Esophagus squamous epithelium (tissue), 5 donors: ENCODE measurements at regions not wholly inside any gene's neighbourhood (a gene's known extent, or its start where the extent isn't known, plus 50 kb on each side); places are given as distances from the start of the nearest gene placed in this dataset.

Source experiments
- DNase-seq: peaks from one replicate; lab custom pipeline; 2025; lab: John Stamatoyannopoulos, UW
- H3K27ac ChIP-seq, 4 donors: fragments of 200-600 bp; sonication (generic); one replicate each; pipeline ENCODE4 v1.5.1; 2016 to 2019; ENCODE audit warnings: mild to moderate bottlenecking in 1 of 4
- H3K27me3 ChIP-seq, 4 donors: fragments of 200-600 bp; sonication (generic); 1 replicate in 3 of 4; 2 replicates in 1 of 4; pipeline versions ENCODE4 v1.5.1 to v1.6.0; 2017 to 2021; ENCODE audit warnings: antibody characterized with exemption in 1 of 4
- H3K36me3 ChIP-seq, 3 donors: fragments of 200-600 bp; sonication (generic); one replicate each; pipeline ENCODE4 v1.5.1; 2016 to 2019
- H3K4me1 ChIP-seq, 3 donors: fragments of 200-600 bp; sonication (generic); one replicate each; pipeline ENCODE4 v1.5.1; 2017 to 2019
- H3K4me3 ChIP-seq, 4 donors: fragments of 200-600 bp; sonication (generic); 1 replicate in 3 of 4; 2 replicates in 1 of 4; pipeline ENCODE4 v1.5.1; 2016 to 2019; ENCODE audit warnings: mild to moderate bottlenecking in 2 of 4, moderate library complexity in 1 of 4
- H3K9me3 ChIP-seq, 3 donors: fragments of 200-600 bp; sonication (generic); one replicate each; pipeline ENCODE4 v1.5.1; 2016 to 2019
- POLR2A ChIP-seq, 4 donors: fragments of 450-650 bp; IDR thresholded peaks; one replicate each; pipeline ENCODE4 v1.6.1; 2017; ENCODE audit warnings: antibody characterized with exemption in 4 of 4, mild to moderate bottlenecking in 4 of 4, moderate library complexity in 3 of 4
- WGBS, 2 donors: methylation state at CpG; one replicate each; pipeline ENCODE4 v1.1.5; 2018; 5-methylcytosine and 5-hydroxymethylcytosine counted together
- intact Hi-C: fragments of 100-400 bp; cut with DNase I; formaldehyde crosslinking; loops from one replicate; pipeline ENCODE4 v1.15.0; 2022
- TF ChIP-seq, protein P1 (sequence below), 6 experiments: fragments of 450-650 bp in 4 of 6; fragments of 200-600 bp in 2 of 6; sonication (generic) in 2 of 6; IDR thresholded peaks; one replicate each; pipeline ENCODE4 v1.5.1; 2016 to 2019; ENCODE audit warnings: antibody characterized with exemption in 6 of 6, mild to moderate bottlenecking in 4 of 6, moderate library complexity in 4 of 6
- donor health status: DM: yes; HTN: yes; CAD: no.

GRCh38 chr5:97854871-97855762 is 672.1 kb upstream of the RIOK2 start:
- Histone ChIP-seq H3K27ac (no peak overlapping the region), H3K27me3 (no peaks in the 10 kb centered on the region), H3K4me1 (no peaks in the 10 kb centered on the region), H3K36me3 (no peaks in the 10 kb centered on the region), H3K4me3 (no peak overlapping the region), H3K9me3 (peaks cover 0 to 9% (median 4%) of the 10 kb centered on the region in 3 donors)
- DNase-seq, result no peak
- TF ChIP-seq, protein P1, sequence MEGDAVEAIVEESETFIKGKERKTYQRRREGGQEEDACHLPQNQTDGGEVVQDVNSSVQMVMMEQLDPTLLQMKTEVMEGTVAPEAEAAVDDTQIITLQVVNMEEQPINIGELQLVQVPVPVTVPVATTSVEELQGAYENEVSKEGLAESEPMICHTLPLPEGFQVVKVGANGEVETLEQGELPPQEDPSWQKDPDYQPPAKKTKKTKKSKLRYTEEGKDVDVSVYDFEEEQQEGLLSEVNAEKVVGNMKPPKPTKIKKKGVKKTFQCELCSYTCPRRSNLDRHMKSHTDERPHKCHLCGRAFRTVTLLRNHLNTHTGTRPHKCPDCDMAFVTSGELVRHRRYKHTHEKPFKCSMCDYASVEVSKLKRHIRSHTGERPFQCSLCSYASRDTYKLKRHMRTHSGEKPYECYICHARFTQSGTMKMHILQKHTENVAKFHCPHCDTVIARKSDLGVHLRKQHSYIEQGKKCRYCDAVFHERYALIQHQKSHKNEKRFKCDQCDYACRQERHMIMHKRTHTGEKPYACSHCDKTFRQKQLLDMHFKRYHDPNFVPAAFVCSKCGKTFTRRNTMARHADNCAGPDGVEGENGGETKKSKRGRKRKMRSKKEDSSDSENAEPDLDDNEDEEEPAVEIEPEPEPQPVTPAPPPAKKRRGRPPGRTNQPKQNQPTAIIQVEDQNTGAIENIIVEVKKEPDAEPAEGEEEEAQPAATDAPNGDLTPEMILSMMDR (IDR thresholded peaks at IDR 0.05), result no peak
- TF ChIP-seq POLR2A (IDR thresholded peaks at IDR 0.05), result no peak
- intact Hi-C loops, result no loop called here
- 41 to 86% methylated on average over 3 of the region's 9 CpGs for WGBS, 2 donors

- no peaks in the 10 kb centered on the region for H3K9me3 ChIP-seq
- intact Hi-C loops, result no loop called here
- H3K4me3 ChIP-seq, result no peak overlapping the region
- no peak for TF ChIP-seq POLR2A (IDR thresholded peaks at IDR 0.05)
- TF ChIP-seq, protein P1 (IDR thresholded peaks at IDR 0.05), result no peak
- WGBS, 2 donors, result 60% methylated on average over 2 of the region's 2 CpGs
- no peak for DNase-seq
- no peaks in the 10 kb centered on the region for H3K36me3 ChIP-seq
- H3K27me3 ChIP-seq, result no peaks in the 10 kb centered on the region
- H3K4me1 ChIP-seq, result no peaks in the 10 kb centered on the region
- H3K27ac ChIP-seq, result no peak overlapping the region
Measured at GRCh38 chr5:97874491-97874890, 691.4 kb upstream of the RIOK2 start.

- no peaks in the 10 kb centered on the region for H3K27me3 ChIP-seq
- TF ChIP-seq, protein P1 (IDR thresholded peaks at IDR 0.05), result no peak
- TF ChIP-seq POLR2A (IDR thresholded peaks at IDR 0.05), result no peak
- H3K36me3 ChIP-seq, result no peaks in the 10 kb centered on the region
- H3K27ac ChIP-seq, result no peak overlapping the region
- intact Hi-C loops, result no loop called here
- WGBS, 2 donors, result 68 to 73% methylated on average over 2 of the region's 2 CpGs
- H3K4me1 ChIP-seq, result no peaks in the 10 kb centered on the region
- H3K4me3 ChIP-seq, result no peak overlapping the region
- no peaks in the 10 kb centered on the region for H3K9me3 ChIP-seq
- no peak for DNase-seq
Measured at GRCh38 chr5:97876272-97876671, 693.2 kb upstream of the RIOK2 start.

- intact Hi-C loops, result no loop called here
- H3K36me3 ChIP-seq, result no peaks in the 10 kb centered on the region
- H3K27me3 ChIP-seq, result no peaks in the 10 kb centered on the region
- no peaks in the 10 kb centered on the region for H3K9me3 ChIP-seq
- DNase-seq, result no peak
- H3K4me3 ChIP-seq, result no peak overlapping the region
- TF ChIP-seq, protein P1 (IDR thresholded peaks at IDR 0.05), result no peak
- TF ChIP-seq POLR2A (IDR thresholded peaks at IDR 0.05), result no peak
- no peak overlapping the region for H3K27ac ChIP-seq
- WGBS, 2 donors, result 40 to 63% methylated on average over 3 of the region's 3 CpGs
- H3K4me1 ChIP-seq, result no peaks in the 10 kb centered on the region
Measured at GRCh38 chr5:97877588-97877987, 694.5 kb upstream of the RIOK2 start.

DNA sequence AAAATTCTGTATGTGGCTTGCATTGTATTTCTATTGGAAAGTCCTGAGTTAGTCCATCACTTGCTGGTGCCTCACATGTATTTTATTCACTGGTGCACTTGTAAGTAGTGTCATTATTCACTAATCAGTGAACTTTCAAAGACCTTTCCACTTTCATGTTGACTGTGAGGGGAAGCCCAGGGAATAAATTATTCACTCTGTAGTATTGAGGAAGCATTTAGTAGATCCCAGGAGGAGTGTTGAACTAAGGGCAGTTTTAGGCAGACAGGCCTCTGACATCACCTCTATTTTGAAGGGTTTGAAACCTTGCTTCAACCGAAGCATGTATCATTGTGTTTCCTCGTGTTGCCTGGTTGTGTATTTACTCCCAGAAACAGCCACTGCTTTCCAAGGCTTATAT is 705.4 kb upstream of the RIOK2 start:
- no peak overlapping the region for H3K4me3 ChIP-seq
- no peaks in the 10 kb centered on the region for H3K4me1 ChIP-seq
- WGBS, 2 donors, result 72 to 79% methylated on average over 2 of the region's 2 CpGs
- H3K27me3 ChIP-seq, result no peaks in the 10 kb centered on the region
- DNase-seq, result no peak
- H3K36me3 ChIP-seq, result no peaks in the 10 kb centered on the region
- H3K27ac ChIP-seq, result no peak overlapping the region
- no peaks in the 10 kb centered on the region for H3K9me3 ChIP-seq
- TF ChIP-seq, protein P1 (IDR thresholded peaks at IDR 0.05), result no peak
- no peak for TF ChIP-seq POLR2A (IDR thresholded peaks at IDR 0.05)
- intact Hi-C loops, result no loop called here
